HCT116 (cell line): ENCODE measurements at regions not wholly inside any gene's neighbourhood (a gene's known extent, or its start where the extent isn't known, plus 50 kb on each side); places are given as distances from the start of the nearest gene placed in this dataset.

Experiments used
- ATAC-seq: fragments of 200-7000 bp; cut with Tn5 transposase; 2 replicates; pipeline ENCODE4 v1.9.1; 2020; ENCODE audit warnings: mild to moderate bottlenecking, moderate library complexity
- BruUV-seq: library from RNA; stranded (reverse); fragments of 400-500 nt; replicated peaks from 2 replicates; lab custom pipeline; 2021; lab: Mats Ljungman, UMichigan
- CTCF ChIA-PET: fragments of 300-600 bp; sonication (Branson Sonifier 250); formaldehyde crosslinking; loops from one replicate; lab custom pipeline; 2021; ENCODE audit warnings: antibody characterized with exemption; lab: Charles Lee
- POLR2A ChIA-PET: fragments of 300-600, 350-600 bp; sonication (Branson Sonifier 250); formaldehyde crosslinking; loops from one replicate; lab custom pipeline; 2021; ENCODE audit warnings: antibody characterized with exemption; lab: Charles Lee
- RAD21 ChIA-PET, 2 experiments: fragments of 300-600 bp; sonication (Branson Sonifier 250); formaldehyde crosslinking; loops; one replicate each; lab custom pipeline; 2023; ENCODE audit warnings: low total read pairs in 2 of 2; ENCODE audit not compliant: uncharacterized antibody in 2 of 2, unreplicated experiment in 2 of 2, low non-redundant PET in 1 of 2; lab: Charles Lee
- DNase-seq: peaks from one replicate; pipeline ENCODE4 v3.0.0-alpha.2; 2010; ENCODE audit warnings: low read depth, low spot score
- H2AFZ ChIP-seq: fragments of 200-600 bp; shearing (Covaris generic), sonication (generic); 2 replicates; pipeline ENCODE4 v1.6.1; 2017; ENCODE audit warnings: low read depth, mixed run types, mixed read lengths, antibody characterized with exemption, low read length; ENCODE audit not compliant: poor library complexity, severe bottlenecking
- H3K27ac ChIP-seq: 2 replicates; pipeline ENCODE4 v1.5.1; 2012; ENCODE audit warnings: low read depth, low read length
- H3K27me3 ChIP-seq: fragments of 200-600 bp; sonication (generic); 2 replicates; pipeline ENCODE4 v1.6.1; 2016; ENCODE audit warnings: mixed run types, low read length, mixed read lengths; ENCODE audit not compliant: insufficient read depth
- H3K36me3 ChIP-seq, 2 experiments: fragments of 200-500 bp in 1 of 2; fragments of 200-600 bp in 1 of 2; sonication (Bioruptor generic) in 1 of 2; sonication (generic) in 1 of 2; 2 replicates each; pipeline versions ENCODE4 v1.5.1 to v1.6.1; 2014 to 2016; ENCODE audit warnings: low read length in 2 of 2, inconsistent platforms in 1 of 2, mixed read lengths in 1 of 2, mixed run types in 1 of 2; ENCODE audit not compliant: insufficient read depth in 2 of 2, control insufficient read depth in 1 of 2
- H3K4me1 ChIP-seq, 2 experiments: fragments of 200-600 bp in 1 of 2; sonication (generic) in 1 of 2; 2 replicates each; pipeline versions ENCODE4 v1.5.1 to v1.6.1; 2012 to 2017; ENCODE audit warnings: low read length in 2 of 2, inconsistent platforms in 1 of 2, mild to moderate bottlenecking in 1 of 2, mixed read lengths in 1 of 2, mixed run types in 1 of 2, moderate library complexity in 1 of 2; ENCODE audit not compliant: insufficient read depth in 2 of 2, control insufficient read depth in 1 of 2
- H3K4me2 ChIP-seq: fragments of 200-600 bp; sonication (generic); 2 replicates; pipeline ENCODE4 v1.6.1; 2017; ENCODE audit warnings: mixed run types, low read length, mixed read lengths
- H3K4me3 ChIP-seq, 2 experiments: fragments of 200-600 bp in 1 of 2; sonication (generic) in 1 of 2; replicated peaks in 1 of 2; 2 replicates each; pipeline ENCODE4 v1.5.1; 2011 to 2016; ENCODE audit warnings: low read length in 2 of 2, control low read depth in 1 of 2, low read depth in 1 of 2, mild to moderate bottlenecking in 1 of 2, mixed read lengths in 1 of 2, mixed run types in 1 of 2
- H3K79me2 ChIP-seq: fragments of 200-600 bp; sonication (generic); 2 replicates; pipeline ENCODE4 v1.6.1; 2017; ENCODE audit warnings: mild to moderate bottlenecking, mixed run types, low read length, moderate library complexity, mixed read lengths; ENCODE audit not compliant: insufficient read depth
- H3K9ac ChIP-seq: fragments of 200-600 bp; sonication (generic); 2 replicates; pipeline ENCODE4 v1.6.1; 2016; ENCODE audit warnings: low read length, mixed read lengths
- H3K9me2 ChIP-seq: fragments of 200-600 bp; sonication (generic), shearing (Covaris generic); 2 replicates; pipeline ENCODE4 v1.6.1; 2017; ENCODE audit warnings: mixed run types, mild to moderate bottlenecking, moderate library complexity; ENCODE audit not compliant: insufficient read depth
- H3K9me3 ChIP-seq, 2 experiments: fragments of 200-500 bp in 1 of 2; fragments of 200-600 bp in 1 of 2; sonication (Bioruptor generic) in 1 of 2; sonication (generic) in 1 of 2; 2 replicates each; pipeline ENCODE4 v1.6.1; 2014 to 2017; ENCODE audit warnings: low read length in 2 of 2, mixed read lengths in 2 of 2, inconsistent platforms in 1 of 2, low read depth in 1 of 2, mild to moderate bottlenecking in 1 of 2, mixed run types in 1 of 2, moderate library complexity in 1 of 2; ENCODE audit not compliant: control insufficient read depth in 1 of 2, insufficient read depth in 1 of 2
- H4K20me1 ChIP-seq: fragments of 200-600 bp; sonication (generic), shearing (Covaris generic); 2 replicates; pipeline ENCODE4 v1.6.1; 2017; ENCODE audit warnings: mixed run types, mild to moderate bottlenecking, moderate library complexity; ENCODE audit not compliant: insufficient read depth
- ATF3 ChIP-seq: IDR thresholded peaks from 2 replicates; pipeline ENCODE4 v1.6.1; 2012
- CBX3 ChIP-seq: IDR thresholded peaks from 2 replicates; pipeline ENCODE4 v1.6.1; 2012; ENCODE audit warnings: low read depth
- EZH2phosphoT487 ChIP-seq: fragments of 200-600 bp; IDR thresholded peaks from 2 replicates; pipeline ENCODE4 v1.6.1; 2018; ENCODE audit warnings: antibody characterized with exemption, borderline replicate concordance
- FOSL1 ChIP-seq: IDR thresholded peaks from 2 replicates; pipeline ENCODE4 v1.6.1; 2012; ENCODE audit warnings: low read depth
- JUND ChIP-seq: IDR thresholded peaks from 2 replicates; pipeline ENCODE4 v1.6.1; 2012
- MAX ChIP-seq: IDR thresholded peaks from 2 replicates; pipeline ENCODE4 v1.6.1; 2012
- RAD21 ChIP-seq: IDR thresholded peaks from 2 replicates; pipeline ENCODE4 v1.6.1; 2012; ENCODE audit warnings: low read depth, mild to moderate bottlenecking
- REST ChIP-seq: IDR thresholded peaks from 2 replicates; pipeline ENCODE4 v1.6.1; 2012; ENCODE audit warnings: low read depth
- SIN3A ChIP-seq: IDR thresholded peaks from 2 replicates; pipeline ENCODE4 v1.6.1; 2012; ENCODE audit warnings: low read depth
- SP1 ChIP-seq: IDR thresholded peaks from 2 replicates; pipeline ENCODE4 v1.6.1; 2012; ENCODE audit warnings: low read depth
- TCF7L2 ChIP-seq: IDR thresholded peaks from 2 replicates; pipeline ENCODE4 v1.7.0; 2011; ENCODE audit warnings: borderline replicate concordance, inconsistent platforms; ENCODE audit not compliant: insufficient read depth, insufficient read length; ENCODE audit errors: extremely low read depth
- YY1 ChIP-seq: IDR thresholded peaks from 2 replicates; pipeline ENCODE4 v1.6.1; 2011; ENCODE audit warnings: low read length, low read depth, moderate library complexity, mild to moderate bottlenecking; ENCODE audit not compliant: insufficient replicate concordance; ENCODE audit errors: extremely low read depth
- ZFX ChIP-seq: fragments of 450-650 bp; IDR thresholded peaks from 2 replicates; pipeline ENCODE4 v1.6.1; 2017
- ZNF274 ChIP-seq: fragments of 200-500 bp; sonication (Bioruptor generic); IDR thresholded peaks from 2 replicates; pipeline ENCODE4 v1.6.1; 2014; ENCODE audit warnings: mild to moderate bottlenecking, low read depth, low read length, inconsistent platforms
- intact Hi-C: fragments of 100-400 bp; cut with micrococcal nuclease; formaldehyde crosslinking; loops from 2 replicates; pipeline ENCODE4 v1.10.0; 2022

- no peak for TF ChIP-seq ATF3
- TF ChIP-seq EZH2phosphoT487, result no peak
- TF ChIP-seq JUND, result no peak
- TF ChIP-seq CBX3, result no peak
These were observed 521.5 kb upstream of the HTR2A start (continued) for GRCh38 chr13:47418206-47418920.

- ATAC-seq (no peak), DNase-seq (no peak)
- H2AFZ ChIP-seq, result no peak overlapping the region
- intact Hi-C loops, result no loop called here
- H3K79me2 ChIP-seq, result no peaks in the 10 kb centered on the region
- H4K20me1 ChIP-seq, result no peaks in the 10 kb centered on the region
- H3K36me3 ChIP-seq, result no peaks in the 10 kb centered on the region
- no peak overlapping the region for H3K27ac ChIP-seq
- RAD21 ChIA-PET, result no interaction called here
- no peaks in the 10 kb centered on the region for H3K9me2 ChIP-seq
- H3K4me2 ChIP-seq, result no peak overlapping the region
- CTCF ChIA-PET, result no interaction called here
- TF ChIP-seq SIN3A (no peak), TCF7L2 (no peak), ZFX (no peak), FOSL1 (no peak), ATF3 (no peak), SP1 (no peak), YY1 (no peak), ZNF274 (no peak), JUND (no peak), RAD21 (no peak), REST (no peak), MAX (no peak)
- no peak overlapping the region for H3K4me3 ChIP-seq
- BruUV-seq, result no TSS peak
- POLR2A ChIA-PET, result no interaction called here
- H3K9ac ChIP-seq, result no peak overlapping the region
- peaks cover 0 to 5% of the 10 kb centered on the region in 2 experiments; a peak in 1 of 4 replicates for H3K9me3 ChIP-seq
- H3K4me1 ChIP-seq, result no peaks in the 10 kb centered on the region
- H3K27me3 ChIP-seq, result no peaks in the 10 kb centered on the region
These were observed 520.6 kb upstream of the HTR2A start for GRCh38 chr13:47417485-47417884.
